BJ (cell line): ENCODE measurements at regions not wholly inside any gene's neighbourhood (a gene's known extent, or its start where the extent isn't known, plus 50 kb on each side); places are given as distances from the start of the nearest gene placed in this dataset.

ENCODE experiments used
- CTCF ChIA-PET: fragments of 350-600 bp; formaldehyde crosslinking; extraction: SDS; loops from one replicate; lab custom pipeline; 2021; ENCODE audit warnings: antibody characterized with exemption, inconsistent platforms; lab: Yijun Ruan, JAX
- POLR2A ChIA-PET: fragments of 300-600 bp; sonication (Branson Sonifier 250); formaldehyde crosslinking; extraction: SDS; loops from one replicate; lab custom pipeline; 2021; ENCODE audit warnings: antibody characterized with exemption; lab: Charles Lee
- DNase-seq: peaks from one replicate; pipeline ENCODE4 v3.0.0-alpha.2; 2011; ENCODE audit warnings: low read depth
- H3K27me3 ChIP-seq: 2 replicates; pipeline ENCODE4 v1.6.0; 2011; ENCODE audit warnings: low read length; ENCODE audit not compliant: control insufficient read depth, insufficient read depth
- H3K36me3 ChIP-seq: 2 replicates; pipeline ENCODE4 v1.5.1; 2011; ENCODE audit warnings: low read length; ENCODE audit not compliant: control insufficient read depth, insufficient read depth
- H3K4me3 ChIP-seq: 2 replicates; pipeline ENCODE4 v1.5.1; 2011; ENCODE audit warnings: low read depth, mild to moderate bottlenecking, control low read depth, low read length
- TF ChIP-seq, protein P1 (sequence below): IDR thresholded peaks from 2 replicates; pipeline ENCODE4 v1.5.1; 2011; ENCODE audit warnings: low read depth, mild to moderate bottlenecking, control low read depth, inconsistent platforms, low read length, moderate library complexity; ENCODE audit not compliant: insufficient read depth

DNA sequence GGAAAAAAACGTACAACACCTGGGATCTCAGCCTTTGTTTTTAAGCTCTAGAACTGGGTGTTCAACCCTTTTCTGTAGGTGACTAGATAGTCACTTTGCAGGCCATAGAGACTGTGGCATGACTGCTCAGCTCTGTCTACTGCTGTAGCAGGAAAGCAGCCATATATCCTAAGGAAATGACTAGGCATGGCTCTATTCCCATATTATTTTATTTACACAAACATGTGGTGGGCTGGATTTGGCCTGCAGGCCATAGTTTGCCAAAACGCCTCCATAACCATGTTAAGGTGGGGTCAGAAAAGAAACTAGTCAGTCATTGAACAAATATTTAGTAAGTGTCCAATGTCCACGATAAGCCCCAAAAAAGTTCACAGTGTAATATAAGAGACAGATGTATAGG lies 452.5 kb downstream of the MCTP2 start:
- no peaks in the 10 kb centered on the region for H3K36me3 ChIP-seq
- no peak for DNase-seq
- H3K27me3 ChIP-seq: no peaks in the 10 kb centered on the region
- no peak overlapping the region for H3K4me3 ChIP-seq
- ChIA-PET CTCF (no interaction called here), POLR2A (no interaction called here)
- TF ChIP-seq, protein P1, sequence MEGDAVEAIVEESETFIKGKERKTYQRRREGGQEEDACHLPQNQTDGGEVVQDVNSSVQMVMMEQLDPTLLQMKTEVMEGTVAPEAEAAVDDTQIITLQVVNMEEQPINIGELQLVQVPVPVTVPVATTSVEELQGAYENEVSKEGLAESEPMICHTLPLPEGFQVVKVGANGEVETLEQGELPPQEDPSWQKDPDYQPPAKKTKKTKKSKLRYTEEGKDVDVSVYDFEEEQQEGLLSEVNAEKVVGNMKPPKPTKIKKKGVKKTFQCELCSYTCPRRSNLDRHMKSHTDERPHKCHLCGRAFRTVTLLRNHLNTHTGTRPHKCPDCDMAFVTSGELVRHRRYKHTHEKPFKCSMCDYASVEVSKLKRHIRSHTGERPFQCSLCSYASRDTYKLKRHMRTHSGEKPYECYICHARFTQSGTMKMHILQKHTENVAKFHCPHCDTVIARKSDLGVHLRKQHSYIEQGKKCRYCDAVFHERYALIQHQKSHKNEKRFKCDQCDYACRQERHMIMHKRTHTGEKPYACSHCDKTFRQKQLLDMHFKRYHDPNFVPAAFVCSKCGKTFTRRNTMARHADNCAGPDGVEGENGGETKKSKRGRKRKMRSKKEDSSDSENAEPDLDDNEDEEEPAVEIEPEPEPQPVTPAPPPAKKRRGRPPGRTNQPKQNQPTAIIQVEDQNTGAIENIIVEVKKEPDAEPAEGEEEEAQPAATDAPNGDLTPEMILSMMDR: no peak

DNA sequence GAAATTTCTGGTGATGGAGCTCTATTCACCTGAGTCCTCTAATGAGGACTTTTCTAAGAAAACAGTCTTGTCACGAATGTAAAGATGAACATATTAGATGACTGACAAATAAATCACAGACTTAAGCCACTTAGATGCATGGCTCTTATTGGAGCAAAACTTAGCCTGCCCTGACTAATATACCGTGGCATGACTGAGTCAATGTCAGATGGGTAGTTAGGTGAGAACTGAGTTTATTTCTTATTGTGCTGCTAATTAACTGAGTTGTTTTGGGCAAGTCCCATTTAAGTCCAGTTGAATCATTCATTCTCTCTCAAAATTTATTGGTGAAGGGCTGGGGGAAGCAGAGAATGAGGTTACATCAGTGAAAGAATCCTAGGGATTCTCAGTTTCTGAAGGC lies 459.8 kb downstream of the MCTP2 start:
- H3K4me3 ChIP-seq: no peak overlapping the region
- TF ChIP-seq, protein P1: no peak
- no peaks in the 10 kb centered on the region for H3K27me3 ChIP-seq
- ChIA-PET CTCF (no interaction called here), POLR2A (no interaction called here)
- no peak for DNase-seq
- H3K36me3 ChIP-seq: no peaks in the 10 kb centered on the region

DNA sequence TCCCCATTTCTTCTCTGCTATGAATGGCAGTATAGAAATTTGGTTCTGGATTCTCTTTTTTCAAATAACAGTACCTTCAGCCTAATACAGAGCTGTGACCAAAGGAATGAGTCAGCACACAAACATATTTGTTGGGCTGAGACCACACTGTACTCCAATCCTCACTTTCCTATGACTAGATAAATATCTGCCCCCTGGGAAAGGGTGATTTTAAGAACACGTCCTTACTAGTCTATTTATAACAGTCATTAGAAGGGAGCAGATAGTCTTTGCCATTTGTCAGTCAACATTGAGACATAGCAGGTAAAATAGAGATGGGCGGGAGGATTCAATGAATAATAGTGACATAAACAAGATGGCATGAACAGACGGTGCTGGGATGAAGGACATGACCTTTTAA lies 461.3 kb downstream of the MCTP2 start:
- CTCF ChIA-PET: no interaction called here
- POLR2A ChIA-PET: no interaction called here
- Histone ChIP-seq H3K4me3 (no peak overlapping the region), H3K27me3 (no peaks in the 10 kb centered on the region), H3K36me3 (no peaks in the 10 kb centered on the region)
- TF ChIP-seq, protein P1: no peak
- no peak for DNase-seq

DNA sequence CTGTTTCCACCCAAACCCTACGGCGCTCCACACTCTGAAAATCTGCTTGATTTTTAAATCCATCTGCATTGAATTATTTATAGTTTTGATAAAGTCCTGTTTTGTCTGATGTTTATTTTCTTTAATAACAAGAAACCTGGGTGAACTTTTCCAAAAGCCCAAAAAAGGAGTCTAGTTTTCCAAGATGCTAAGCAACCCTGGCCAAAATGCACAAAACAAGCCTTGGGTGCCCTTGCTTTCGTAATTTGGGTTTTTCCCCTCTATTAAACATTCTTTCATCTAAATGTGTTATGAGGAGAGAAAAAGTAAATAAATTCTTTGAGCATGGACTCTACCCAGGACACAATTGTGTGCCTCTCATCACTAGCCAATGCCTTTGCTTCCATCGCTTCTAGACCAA lies 468.9 kb downstream of the MCTP2 start:
- no peak for DNase-seq
- Histone ChIP-seq H3K27me3 (no peaks in the 10 kb centered on the region), H3K36me3 (no peaks in the 10 kb centered on the region), H3K4me3 (no peak overlapping the region)
- ChIA-PET CTCF (no interaction called here), POLR2A (no interaction called here)
- TF ChIP-seq, protein P1: no peak

DNA sequence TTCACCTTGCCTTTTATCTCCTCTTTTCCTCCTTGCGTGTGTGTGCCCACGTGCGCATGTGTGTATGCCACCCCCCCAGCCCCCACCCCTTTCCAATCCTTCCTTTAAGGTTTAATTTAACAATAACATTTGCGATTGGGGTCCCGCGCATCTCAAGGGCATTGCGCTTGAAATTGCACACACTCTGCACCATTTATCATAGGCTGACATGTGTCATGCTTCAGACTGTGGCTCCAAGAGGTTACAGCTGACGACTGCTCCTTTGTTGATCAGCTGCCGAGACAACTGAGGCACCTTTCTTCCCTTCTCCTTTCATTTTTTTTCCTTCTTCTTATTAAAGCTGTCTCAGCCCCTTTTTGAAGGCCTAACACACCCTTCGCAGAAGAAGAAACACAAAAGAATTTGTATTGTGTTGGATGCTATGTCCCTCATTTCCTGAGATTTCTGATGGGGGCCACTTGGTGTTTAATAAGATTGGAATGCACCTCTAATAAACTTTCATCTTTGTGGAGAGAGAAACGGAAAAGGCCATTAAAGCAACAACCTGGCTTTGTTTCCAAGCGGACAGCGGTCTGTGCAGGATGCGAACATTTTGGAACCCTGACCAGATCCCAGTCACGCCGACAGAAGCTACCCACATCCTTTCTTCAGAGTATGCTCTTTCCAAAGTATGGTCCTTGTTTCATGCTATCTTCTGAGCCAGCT lies 470.1 kb downstream of the MCTP2 start:
- TF ChIP-seq, protein P1: no peak
- no peak overlapping the region for H3K4me3 ChIP-seq
- no peaks in the 10 kb centered on the region for H3K36me3 ChIP-seq
- ChIA-PET CTCF (no interaction called here), POLR2A (no interaction called here)
- H3K27me3 ChIP-seq: no peaks in the 10 kb centered on the region
- no peak for DNase-seq
